ENCODE measurements at regions not wholly inside any gene's neighbourhood (a gene's known extent, or its start where the extent isn't known, plus 50 kb on each side); places are given as distances from the start of the nearest gene placed in this dataset.

DNA sequence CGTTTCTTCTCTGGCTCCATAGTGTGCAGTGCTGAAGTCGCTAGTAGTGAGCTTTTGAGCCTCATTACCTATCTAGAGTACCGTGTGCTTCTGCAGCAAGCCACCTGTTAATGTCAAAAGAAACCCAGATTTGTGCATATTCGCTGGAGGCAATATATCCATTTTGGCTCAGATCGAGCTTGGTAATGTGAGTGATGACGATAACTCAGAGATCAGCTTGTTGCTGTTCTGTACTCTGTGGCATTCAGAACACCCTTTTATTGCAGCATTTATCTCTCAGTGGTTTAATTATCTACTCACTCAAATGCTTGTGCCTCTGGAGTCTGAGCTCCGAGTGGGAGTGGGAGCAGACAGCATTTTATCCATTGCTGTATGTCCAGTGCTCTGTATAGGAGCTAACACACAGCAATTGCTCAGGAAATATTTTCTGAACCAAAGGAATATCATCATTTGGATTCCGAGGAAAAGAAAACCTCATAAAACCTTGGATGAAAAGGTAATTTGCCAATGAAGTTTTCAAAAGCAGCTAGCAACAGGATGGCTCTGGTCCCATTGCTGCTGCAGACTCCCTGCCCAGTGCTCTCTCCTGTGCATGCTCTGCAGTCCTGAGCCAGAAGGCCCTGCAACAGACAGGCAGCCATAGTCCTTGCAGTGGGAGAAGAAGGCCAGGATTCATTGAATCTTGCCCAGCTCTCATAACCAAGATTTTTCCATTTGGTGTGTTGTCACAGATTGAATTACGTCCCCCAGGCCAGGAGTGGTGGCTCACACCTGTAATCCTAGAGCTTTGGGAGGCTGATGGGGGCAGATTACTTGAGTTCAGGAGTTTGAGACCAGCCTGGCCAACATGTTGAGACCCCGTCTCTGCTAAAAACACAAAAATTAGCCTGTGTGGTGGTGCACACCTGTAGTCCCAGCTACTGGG is 183.8 kb downstream of the MYCN start (continued):
- TF ChIP-seq, protein P1, sequence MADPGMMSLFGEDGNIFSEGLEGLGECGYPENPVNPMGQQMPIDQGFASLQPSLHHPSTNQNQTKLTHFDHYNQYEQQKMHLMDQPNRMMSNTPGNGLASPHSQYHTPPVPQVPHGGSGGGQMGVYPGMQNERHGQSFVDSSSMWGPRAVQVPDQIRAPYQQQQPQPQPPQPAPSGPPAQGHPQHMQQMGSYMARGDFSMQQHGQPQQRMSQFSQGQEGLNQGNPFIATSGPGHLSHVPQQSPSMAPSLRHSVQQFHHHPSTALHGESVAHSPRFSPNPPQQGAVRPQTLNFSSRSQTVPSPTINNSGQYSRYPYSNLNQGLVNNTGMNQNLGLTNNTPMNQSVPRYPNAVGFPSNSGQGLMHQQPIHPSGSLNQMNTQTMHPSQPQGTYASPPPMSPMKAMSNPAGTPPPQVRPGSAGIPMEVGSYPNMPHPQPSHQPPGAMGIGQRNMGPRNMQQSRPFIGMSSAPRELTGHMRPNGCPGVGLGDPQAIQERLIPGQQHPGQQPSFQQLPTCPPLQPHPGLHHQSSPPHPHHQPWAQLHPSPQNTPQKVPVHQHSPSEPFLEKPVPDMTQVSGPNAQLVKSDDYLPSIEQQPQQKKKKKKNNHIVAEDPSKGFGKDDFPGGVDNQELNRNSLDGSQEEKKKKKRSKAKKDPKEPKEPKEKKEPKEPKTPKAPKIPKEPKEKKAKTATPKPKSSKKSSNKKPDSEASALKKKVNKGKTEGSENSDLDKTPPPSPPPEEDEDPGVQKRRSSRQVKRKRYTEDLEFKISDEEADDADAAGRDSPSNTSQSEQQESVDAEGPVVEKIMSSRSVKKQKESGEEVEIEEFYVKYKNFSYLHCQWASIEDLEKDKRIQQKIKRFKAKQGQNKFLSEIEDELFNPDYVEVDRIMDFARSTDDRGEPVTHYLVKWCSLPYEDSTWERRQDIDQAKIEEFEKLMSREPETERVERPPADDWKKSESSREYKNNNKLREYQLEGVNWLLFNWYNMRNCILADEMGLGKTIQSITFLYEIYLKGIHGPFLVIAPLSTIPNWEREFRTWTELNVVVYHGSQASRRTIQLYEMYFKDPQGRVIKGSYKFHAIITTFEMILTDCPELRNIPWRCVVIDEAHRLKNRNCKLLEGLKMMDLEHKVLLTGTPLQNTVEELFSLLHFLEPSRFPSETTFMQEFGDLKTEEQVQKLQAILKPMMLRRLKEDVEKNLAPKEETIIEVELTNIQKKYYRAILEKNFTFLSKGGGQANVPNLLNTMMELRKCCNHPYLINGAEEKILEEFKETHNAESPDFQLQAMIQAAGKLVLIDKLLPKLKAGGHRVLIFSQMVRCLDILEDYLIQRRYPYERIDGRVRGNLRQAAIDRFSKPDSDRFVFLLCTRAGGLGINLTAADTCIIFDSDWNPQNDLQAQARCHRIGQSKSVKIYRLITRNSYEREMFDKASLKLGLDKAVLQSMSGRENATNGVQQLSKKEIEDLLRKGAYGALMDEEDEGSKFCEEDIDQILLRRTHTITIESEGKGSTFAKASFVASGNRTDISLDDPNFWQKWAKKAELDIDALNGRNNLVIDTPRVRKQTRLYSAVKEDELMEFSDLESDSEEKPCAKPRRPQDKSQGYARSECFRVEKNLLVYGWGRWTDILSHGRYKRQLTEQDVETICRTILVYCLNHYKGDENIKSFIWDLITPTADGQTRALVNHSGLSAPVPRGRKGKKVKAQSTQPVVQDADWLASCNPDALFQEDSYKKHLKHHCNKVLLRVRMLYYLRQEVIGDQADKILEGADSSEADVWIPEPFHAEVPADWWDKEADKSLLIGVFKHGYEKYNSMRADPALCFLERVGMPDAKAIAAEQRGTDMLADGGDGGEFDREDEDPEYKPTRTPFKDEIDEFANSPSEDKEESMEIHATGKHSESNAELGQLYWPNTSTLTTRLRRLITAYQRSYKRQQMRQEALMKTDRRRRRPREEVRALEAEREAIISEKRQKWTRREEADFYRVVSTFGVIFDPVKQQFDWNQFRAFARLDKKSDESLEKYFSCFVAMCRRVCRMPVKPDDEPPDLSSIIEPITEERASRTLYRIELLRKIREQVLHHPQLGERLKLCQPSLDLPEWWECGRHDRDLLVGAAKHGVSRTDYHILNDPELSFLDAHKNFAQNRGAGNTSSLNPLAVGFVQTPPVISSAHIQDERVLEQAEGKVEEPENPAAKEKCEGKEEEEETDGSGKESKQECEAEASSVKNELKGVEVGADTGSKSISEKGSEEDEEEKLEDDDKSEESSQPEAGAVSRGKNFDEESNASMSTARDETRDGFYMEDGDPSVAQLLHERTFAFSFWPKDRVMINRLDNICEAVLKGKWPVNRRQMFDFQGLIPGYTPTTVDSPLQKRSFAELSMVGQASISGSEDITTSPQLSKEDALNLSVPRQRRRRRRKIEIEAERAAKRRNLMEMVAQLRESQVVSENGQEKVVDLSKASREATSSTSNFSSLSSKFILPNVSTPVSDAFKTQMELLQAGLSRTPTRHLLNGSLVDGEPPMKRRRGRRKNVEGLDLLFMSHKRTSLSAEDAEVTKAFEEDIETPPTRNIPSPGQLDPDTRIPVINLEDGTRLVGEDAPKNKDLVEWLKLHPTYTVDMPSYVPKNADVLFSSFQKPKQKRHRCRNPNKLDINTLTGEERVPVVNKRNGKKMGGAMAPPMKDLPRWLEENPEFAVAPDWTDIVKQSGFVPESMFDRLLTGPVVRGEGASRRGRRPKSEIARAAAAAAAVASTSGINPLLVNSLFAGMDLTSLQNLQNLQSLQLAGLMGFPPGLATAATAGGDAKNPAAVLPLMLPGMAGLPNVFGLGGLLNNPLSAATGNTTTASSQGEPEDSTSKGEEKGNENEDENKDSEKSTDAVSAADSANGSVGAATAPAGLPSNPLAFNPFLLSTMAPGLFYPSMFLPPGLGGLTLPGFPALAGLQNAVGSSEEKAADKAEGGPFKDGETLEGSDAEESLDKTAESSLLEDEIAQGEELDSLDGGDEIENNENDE (IDR thresholded peaks at IDR 0.05; ENCODE audit: insufficient replicate concordance, low read length), result no peak
- no peak for TF ChIP-seq BACH1 (IDR thresholded peaks at IDR 0.05; ENCODE audit: low read length)
- TF ChIP-seq TBP (IDR thresholded peaks at IDR 0.05; ENCODE audit: low read depth, low read length), result no peak
- no peak for TF ChIP-seq SP1 (IDR thresholded peaks at IDR 0.05; ENCODE audit: low read depth, low read length)
- TF ChIP-seq EP300 (IDR thresholded peaks at IDR 0.05; ENCODE audit: borderline replicate concordance in 1 of 2, low read depth in 2 of 2, low read length in 2 of 2), result no peak
- TF ChIP-seq SP2 (IDR thresholded peaks at IDR 0.05; ENCODE audit: low read length), result no peak
- TF ChIP-seq RAD21 (IDR thresholded peaks at IDR 0.05 in 1 of 2, conservative IDR thresholded peaks at IDR 0.05 in 1 of 2; ENCODE audit: low read depth in 2 of 2, low read length in 2 of 2), result no peak
- TF ChIP-seq ASH2L (IDR thresholded peaks at IDR 0.05; ENCODE audit: low read length), result no peak
- TF ChIP-seq USF2 (IDR thresholded peaks at IDR 0.05; ENCODE audit: low read length), result no peak

Measured in H1 (cell line).